BLaER1 treated with 17β-estradiol and CSF1 and Interleukin-3, amounts not matched to agents 10 nM and 100 nM (cell line): ENCODE measurements at regions not wholly inside any gene's neighbourhood (a gene's known extent, or its start where the extent isn't known, plus 50 kb on each side); places are given as distances from the start of the nearest gene placed in this dataset.

Experiments
- H3K27ac ChIP-seq, 11 experiments: shearing (Covaris generic); formaldehyde crosslinking; 2 replicates each; pipeline ENCODE4 v1.8.1; 2022
- H3K27me3 ChIP-seq, 11 experiments: shearing (Covaris generic); formaldehyde crosslinking; 2 replicates each; pipeline ENCODE4 v1.8.1; 2022
- H3K36me3 ChIP-seq, 11 experiments: shearing (Covaris generic); formaldehyde crosslinking; 2 replicates each; pipeline ENCODE4 v1.8.1; 2022
- H3K4me1 ChIP-seq, 10 experiments: shearing (Covaris generic); formaldehyde crosslinking; 2 replicates each; pipeline ENCODE4 v1.8.1; 2022
- H3K4me2 ChIP-seq, 11 experiments: shearing (Covaris generic); formaldehyde crosslinking; 2 replicates each; pipeline ENCODE4 v1.8.1; 2022
- H3K4me3 ChIP-seq, 10 experiments: shearing (Covaris generic); formaldehyde crosslinking; 2 replicates each; pipeline ENCODE4 v1.8.1; 2022
- H3K9ac ChIP-seq, 11 experiments: shearing (Covaris generic); formaldehyde crosslinking; 2 replicates each; pipeline ENCODE4 v1.8.1; 2022
- H3K9me3 ChIP-seq, 11 experiments: shearing (Covaris generic); formaldehyde crosslinking; replicated peaks in 1 of 11; 2 replicates each; pipeline ENCODE4 v1.8.1; 2022
- H4K20me1 ChIP-seq, 11 experiments: shearing (Covaris generic); formaldehyde crosslinking; 2 replicates each; pipeline ENCODE4 v1.8.1; 2022
- Cebpa-rat ChIP-seq, 11 experiments: shearing (Covaris generic); IDR thresholded peaks; 2 replicates each; pipeline ENCODE4 v1.8.1; 2022

GRCh38 chr12:132391326-132392041 lies 62.1 kb upstream of the GALNT9 start:
- no peak for TF ChIP-seq Cebpa-rat (IDR thresholded peaks at IDR 0.05)

GRCh38 chr12:132390287-132391076 lies 61.1 kb upstream of the GALNT9 start:
- no peak overlapping the region for H3K9ac ChIP-seq
- TF ChIP-seq Cebpa-rat (IDR thresholded peaks at IDR 0.05) = no peak
- no peaks in the 10 kb centered on the region for H3K9me3 ChIP-seq
- peaks cover 15 to 62% (median 41%) of the 10 kb centered on the region in 11 experiments for H3K27me3 ChIP-seq
- H3K4me3 ChIP-seq = no peak overlapping the region
- peaks cover 12 to 46% (median 19%) of the 10 kb centered on the region in 10 experiments for H3K4me1 ChIP-seq
- peaks cover 0 to 13% (median 0%) of the 10 kb centered on the region in 11 experiments; a peak in 6 of 22 replicates for H4K20me1 ChIP-seq
- no peak overlapping the region for H3K27ac ChIP-seq
- H3K36me3 ChIP-seq = no peaks in the 10 kb centered on the region
- H3K4me2 ChIP-seq = no peak overlapping the region

More at GRCh38 chr12:132391326-132392041, 62.1 kb upstream of the GALNT9 start:
- no peaks in the 10 kb centered on the region for H3K9me3 ChIP-seq
- no peak overlapping the region for H3K9ac ChIP-seq
- H4K20me1 ChIP-seq = peaks cover 0 to 6% (median 0%) of the 10 kb centered on the region in 11 experiments; a peak in 6 of 22 replicates
- H3K27ac ChIP-seq = no peak overlapping the region
- no peak overlapping the region for H3K4me2 ChIP-seq
- peaks cover 16 to 62% (median 41%) of the 10 kb centered on the region in 11 experiments for H3K27me3 ChIP-seq
- no peak overlapping the region for H3K4me3 ChIP-seq
- H3K4me1 ChIP-seq = peaks cover 19 to 56% (median 27%) of the 10 kb centered on the region in 10 experiments
- no peaks in the 10 kb centered on the region for H3K36me3 ChIP-seq

- Histone ChIP-seq H3K27ac (no peak overlapping the region), H3K4me2 (peak overlapping the region in 9 of 11 experiments; percentile 44 to 75 (median 65); a peak in 17 of 22 replicates), H3K9ac (0 out of 22 replicates have a peak overlapping the region, but pooled peaks of 1 of the 11 experiments have one; percentile 9), H3K9me3 (no peaks in the 10 kb centered on the region), H3K27me3 (peaks cover 21 to 62% (median 41%) of the 10 kb centered on the region in 11 experiments; a peak in 20 of 22 replicates), H3K4me1 (peaks cover 12 to 42% (median 19%) of the 10 kb centered on the region in 10 experiments), H4K20me1 (peaks cover 0 to 13% (median 0%) of the 10 kb centered on the region in 11 experiments; a peak in 4 of 22 replicates), H3K36me3 (no peaks in the 10 kb centered on the region), H3K4me3 (no peak overlapping the region)
- no peak for TF ChIP-seq Cebpa-rat (IDR thresholded peaks at IDR 0.05)
These were observed 60.3 kb upstream of the GALNT9 start for GRCh38 chr12:132389526-132390286.

- no peak overlapping the region for H3K27ac ChIP-seq
- no peak overlapping the region for H3K4me3 ChIP-seq
- peaks cover 18 to 59% (median 39%) of the 10 kb centered on the region in 11 experiments; a peak in 19 of 22 replicates for H3K27me3 ChIP-seq
- 0 out of 22 replicates have a peak overlapping the region, but pooled peaks of 1 of the 11 experiments have one; percentile 9 for H3K9ac ChIP-seq
- H3K36me3 ChIP-seq = no peaks in the 10 kb centered on the region
- peak overlapping the region in 10 of 11 experiments; percentile 10 to 75 (median 64); a peak in 18 of 22 replicates for H3K4me2 ChIP-seq
- peaks cover 12 to 36% (median 17%) of the 10 kb centered on the region in 10 experiments for H3K4me1 ChIP-seq
- H4K20me1 ChIP-seq = peaks cover 0 to 13% (median 0%) of the 10 kb centered on the region in 11 experiments; a peak in 4 of 22 replicates
- TF ChIP-seq Cebpa-rat (IDR thresholded peaks at IDR 0.05) = no peak
- H3K9me3 ChIP-seq = no peaks in the 10 kb centered on the region
These were observed 59.6 kb upstream of the GALNT9 start for GRCh38 chr12:132389026-132389425.

DNA sequence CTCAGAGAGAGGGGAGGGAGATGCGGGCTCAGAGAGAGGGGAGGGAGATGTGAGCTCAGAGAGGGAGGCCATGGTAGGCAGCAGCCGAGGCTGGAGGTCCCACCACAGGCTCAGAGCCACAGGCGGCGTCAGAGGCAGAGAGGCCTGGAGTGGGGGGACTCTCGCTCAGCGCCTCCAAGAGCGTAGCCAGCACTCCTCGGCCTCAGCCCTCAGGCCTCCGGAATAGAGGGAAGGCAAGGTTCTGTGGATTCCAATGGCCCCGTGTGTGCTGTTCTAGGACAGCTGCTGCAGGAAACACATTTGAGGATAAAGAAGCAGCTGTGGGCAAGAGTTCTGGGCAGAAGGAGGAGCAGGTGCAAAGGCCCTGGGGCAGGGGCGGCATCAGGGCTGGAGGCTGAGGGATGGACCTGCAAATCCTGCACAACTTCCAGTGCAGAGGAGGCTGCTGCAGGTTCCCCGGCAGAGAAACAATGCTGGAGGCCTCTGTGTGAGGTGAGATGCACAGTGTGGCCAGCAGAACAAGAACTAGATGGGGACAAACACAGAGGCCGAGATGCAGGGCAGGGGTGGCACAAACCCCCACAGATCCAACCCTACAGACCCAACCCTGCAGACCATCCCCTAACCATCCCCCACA lies 59.1 kb upstream of the GALNT9 start:
- Histone ChIP-seq H3K27ac (no peak overlapping the region), H3K27me3 (peaks cover 18 to 61% (median 41%) of the 10 kb centered on the region in 11 experiments; a peak in 19 of 22 replicates), H3K36me3 (no peaks in the 10 kb centered on the region), H3K9me3 (no peaks in the 10 kb centered on the region), H3K4me1 (peaks cover 8 to 30% (median 15%) of the 10 kb centered on the region in 10 experiments), H3K4me3 (no peak overlapping the region), H3K4me2 (peak overlapping the region in 10 of 11 experiments; percentile 10 to 75 (median 64); a peak in 17 of 22 replicates), H4K20me1 (peaks cover 0 to 13% (median 0%) of the 10 kb centered on the region in 11 experiments; a peak in 4 of 22 replicates), H3K9ac (no peak overlapping the region)
- no peak for TF ChIP-seq Cebpa-rat (IDR thresholded peaks at IDR 0.05)

DNA sequence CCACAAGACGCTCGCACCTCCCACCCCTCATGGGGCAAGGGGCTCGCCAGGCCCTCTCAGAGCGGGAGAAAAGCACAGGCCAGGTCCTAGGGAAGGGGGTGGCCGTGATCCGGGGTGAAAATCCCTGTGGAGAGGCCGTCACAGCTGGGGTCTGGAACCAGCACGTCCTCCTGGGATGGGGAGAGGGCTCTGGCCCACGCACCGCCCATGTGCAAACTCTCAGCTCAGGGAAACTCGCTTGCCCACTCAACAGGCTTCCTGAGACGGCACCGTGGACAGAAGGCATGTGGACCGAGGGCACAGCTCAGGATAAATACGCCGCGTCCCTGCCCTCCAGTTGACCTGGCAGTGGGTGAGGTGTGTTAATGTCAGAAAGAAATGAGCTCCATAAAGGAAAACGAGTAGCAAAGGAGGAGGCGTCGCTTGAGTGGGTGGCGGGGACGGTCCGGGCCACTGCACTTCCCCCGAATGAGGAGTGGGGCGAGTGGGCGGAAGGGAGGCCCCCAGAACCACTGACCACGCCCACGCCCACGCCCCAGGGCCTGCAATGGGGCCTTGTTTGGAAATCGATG lies 57.6 kb upstream of the GALNT9 start:
- no peak overlapping the region for H3K9ac ChIP-seq
- H3K36me3 ChIP-seq = no peaks in the 10 kb centered on the region
- no peak for TF ChIP-seq Cebpa-rat (IDR thresholded peaks at IDR 0.05)
- no peaks in the 10 kb centered on the region for H3K9me3 ChIP-seq
- H3K27ac ChIP-seq = no peak overlapping the region
- no peak overlapping the region for H3K4me3 ChIP-seq
- peaks cover 0 to 13% (median 0%) of the 10 kb centered on the region in 11 experiments; a peak in 3 of 22 replicates for H4K20me1 ChIP-seq
- peak overlapping the region in 2 of 11 experiments; percentile 23 to 35; a peak in 4 of 22 replicates for H3K4me2 ChIP-seq
- H3K27me3 ChIP-seq = peaks cover 26 to 75% (median 53%) of the 10 kb centered on the region in 11 experiments; a peak in 21 of 22 replicates
- peaks cover 0 to 20% (median 13%) of the 10 kb centered on the region in 10 experiments; a peak in 18 of 20 replicates for H3K4me1 ChIP-seq

DNA sequence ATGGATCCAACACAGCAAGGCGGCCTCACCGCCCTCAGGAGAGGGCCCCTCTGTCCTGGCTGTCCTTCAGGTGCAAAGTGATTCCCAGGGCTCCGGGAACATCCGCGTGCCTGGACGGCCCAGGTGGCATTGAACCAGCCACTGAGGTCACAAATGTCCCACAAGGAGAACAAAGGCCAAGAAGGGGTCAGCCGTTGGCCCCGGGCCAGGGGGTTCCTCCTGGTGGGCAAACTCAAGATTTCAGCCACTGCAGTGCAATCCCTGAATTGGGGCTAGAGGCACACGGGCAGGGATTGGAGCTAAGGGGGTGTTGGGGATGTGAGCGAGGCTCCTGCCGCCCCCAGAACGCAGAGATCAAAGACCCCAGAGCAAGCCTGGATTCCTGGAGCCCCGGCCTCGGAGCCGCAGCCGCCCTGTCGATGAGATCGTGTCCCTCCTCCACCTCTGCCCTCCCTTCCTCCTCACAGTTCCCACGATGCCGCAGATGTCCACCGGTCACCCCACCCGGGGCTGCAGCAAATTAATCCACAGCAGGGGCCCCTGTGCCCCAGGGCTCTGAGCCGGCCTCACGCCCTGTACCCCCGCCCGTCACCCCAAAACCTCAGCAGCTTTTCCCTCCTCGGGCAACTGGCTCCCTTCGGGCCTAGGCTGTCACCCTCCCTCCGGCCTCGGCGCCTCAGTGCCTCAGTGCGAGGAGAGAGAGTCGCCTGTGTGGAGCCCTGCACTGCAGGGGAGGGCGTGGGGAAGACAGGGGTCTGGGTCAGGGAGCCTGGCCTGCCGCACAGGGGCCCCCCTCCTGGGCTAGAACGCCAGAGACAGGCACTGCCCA lies 56.7 kb upstream of the GALNT9 start:
- Histone ChIP-seq H4K20me1 (peaks cover 0 to 13% (median 0%) of the 10 kb centered on the region in 11 experiments; a peak in 3 of 22 replicates), H3K9me3 (no peaks in the 10 kb centered on the region), H3K27ac (no peak overlapping the region), H3K27me3 (peaks cover 33 to 84% (median 62%) of the 10 kb centered on the region in 11 experiments; a peak in 21 of 22 replicates), H3K36me3 (no peaks in the 10 kb centered on the region), H3K4me3 (no peak overlapping the region), H3K4me1 (peaks cover 0 to 20% (median 13%) of the 10 kb centered on the region in 10 experiments; a peak in 18 of 20 replicates), H3K9ac (no peak overlapping the region), H3K4me2 (no peak overlapping the region)
- no peak for TF ChIP-seq Cebpa-rat (IDR thresholded peaks at IDR 0.05)
